NCI-H2081 treated with DMSO at 0.1 percent for 48 hours (cell line): ENCODE measurements at regions not wholly inside any gene's neighbourhood (a gene's known extent, or its start where the extent isn't known, plus 50 kb on each side); places are given as distances from the start of the nearest gene placed in this dataset.
"Not testable (repeated sequence)": the region's sequence is repeated elsewhere in the genome, so short reads cannot be mapped to it uniquely, and the experiment has no call there.

Source experiments
- DNase-seq: peaks from one replicate; lab custom pipeline; 2025; lab: John Stamatoyannopoulos, UW

- no peak for DNase-seq
Measured at GRCh38 chr4:81595798-81596610, 124.3 kb upstream of the RASGEF1B start.

GRCh38 chr4:81595287-81595686, 123.6 kb upstream of the RASGEF1B start:
- no peak for DNase-seq

DNA sequence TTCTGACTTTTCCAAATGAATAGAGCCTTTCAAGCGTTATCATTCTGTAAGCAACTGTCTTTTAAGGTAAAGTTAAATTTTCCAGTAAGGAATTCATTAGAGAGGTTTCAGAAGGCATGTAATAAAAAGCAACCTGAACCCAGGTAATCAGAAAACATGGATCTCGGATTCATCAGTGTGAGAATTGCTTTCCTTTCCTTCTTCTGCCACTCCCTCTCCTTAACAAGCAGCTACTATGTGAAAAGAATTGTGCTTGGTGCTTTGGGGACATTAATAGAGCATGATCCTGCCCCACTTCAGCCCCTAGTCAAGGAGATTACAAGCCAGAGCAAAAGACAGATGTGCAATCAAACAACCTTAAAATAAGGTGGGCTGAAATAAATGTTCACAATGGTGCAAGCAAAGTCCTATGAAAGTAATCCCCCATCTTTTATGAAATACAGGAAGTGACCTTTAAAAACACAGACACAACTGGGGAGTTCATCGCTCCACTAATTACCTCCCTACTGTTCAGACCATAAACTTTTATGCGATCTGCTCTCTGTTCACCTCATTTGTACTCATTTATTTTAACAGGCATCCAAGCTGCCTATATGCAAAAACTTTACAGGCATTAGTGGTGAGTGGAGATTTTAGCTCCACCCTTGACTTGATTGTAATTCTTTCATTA, 122.9 kb upstream of the RASGEF1B start:
- no peak for DNase-seq

DNA sequence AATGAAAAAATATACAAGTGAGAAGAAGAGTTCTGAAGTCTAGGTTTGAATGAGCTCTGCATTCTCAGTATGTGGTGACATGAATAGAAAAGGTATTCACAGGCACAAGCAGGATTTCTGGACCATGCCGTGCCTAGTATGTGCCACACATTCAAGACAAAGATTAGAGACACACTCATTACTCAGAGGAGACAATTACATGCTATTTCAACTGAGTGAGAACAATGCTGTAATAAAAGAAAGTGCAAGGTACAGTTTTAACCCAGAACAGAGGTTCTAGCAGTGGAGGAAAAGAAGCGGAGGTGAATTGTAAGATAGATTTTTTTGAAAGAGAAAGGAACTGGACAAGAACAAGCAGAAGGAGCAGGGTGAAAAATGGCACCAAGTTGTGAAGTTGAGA, 121.0 kb upstream of the RASGEF1B start:
- DNase-seq = no peak

- DNase-seq = no peak
Measured at GRCh38 chr4:81590596-81590995, 118.9 kb upstream of the RASGEF1B start.

DNA sequence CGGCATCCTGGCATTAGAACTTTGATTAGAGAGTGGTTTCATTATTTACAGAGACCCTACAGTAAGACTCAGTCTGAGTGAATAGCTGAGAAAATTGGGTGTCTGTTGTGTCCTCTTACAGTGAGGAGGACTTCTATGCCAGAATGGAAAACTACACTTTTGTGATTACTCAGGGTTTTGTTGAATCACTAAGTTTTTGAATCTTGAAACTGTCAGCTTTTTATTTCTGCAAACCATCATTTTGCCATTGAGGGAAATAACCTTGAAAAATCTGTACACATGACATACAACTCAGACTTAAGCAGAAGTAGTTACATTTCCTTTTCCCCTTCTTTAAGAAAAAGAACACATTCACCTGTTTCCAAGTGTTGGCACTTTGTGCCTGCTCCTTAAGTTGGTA, 117.6 kb upstream of the RASGEF1B start:
- no peak for DNase-seq

DNA sequence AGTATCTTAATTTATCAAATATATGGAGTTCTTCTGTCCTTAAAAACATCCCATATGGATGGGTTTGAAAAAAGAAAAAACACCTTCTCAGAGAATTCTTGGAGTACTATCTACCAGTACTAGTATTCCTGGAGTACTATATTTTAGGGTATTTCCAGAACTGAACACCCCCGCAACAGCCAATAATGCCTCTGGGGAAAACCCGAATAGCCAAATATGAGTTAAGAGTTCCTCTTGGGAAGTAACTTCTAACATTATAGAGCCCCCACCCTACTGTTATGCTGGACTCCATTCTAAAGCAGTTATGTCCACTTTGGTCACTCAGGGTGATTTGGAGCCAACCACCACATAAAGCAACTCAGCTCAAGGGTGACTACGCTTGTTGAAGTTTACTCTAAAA, 115.0 kb upstream of the RASGEF1B start:
- DNase-seq = no peak

- not testable (repeated sequence) for DNase-seq
Measured at GRCh38 chr4:81580994-81581374, 109.3 kb upstream of the RASGEF1B start.

GRCh38 chr4:81580346-81580993, 108.8 kb upstream of the RASGEF1B start:
- DNase-seq = no peak

- DNase-seq = no peak
Measured at GRCh38 chr4:81577392-81577791, 105.7 kb upstream of the RASGEF1B start.

- no peak for DNase-seq
Measured at GRCh38 chr4:81574991-81575390, 103.3 kb upstream of the RASGEF1B start.

DNA sequence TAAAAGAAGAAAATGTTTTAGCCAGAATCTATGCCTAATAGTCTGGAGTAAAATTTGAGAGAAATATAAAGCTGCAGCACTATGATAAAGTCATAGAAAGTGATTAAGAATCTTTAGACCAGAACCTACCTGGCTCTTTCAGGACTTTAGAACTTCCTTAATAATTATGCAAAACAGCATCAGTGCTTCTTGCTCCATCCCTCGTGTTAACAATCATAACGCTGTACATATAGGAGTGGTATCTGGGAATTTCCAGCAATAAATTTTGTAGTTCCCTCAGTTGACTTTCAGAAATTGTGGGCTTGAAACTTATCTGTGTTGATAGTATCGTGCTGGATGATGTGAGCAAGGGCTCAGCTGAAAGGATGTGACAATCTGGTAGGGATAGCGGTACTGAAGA, 102.1 kb upstream of the RASGEF1B start:
- DNase-seq = no peak

GRCh38 chr4:81572402-81572801, 100.7 kb upstream of the RASGEF1B start:
- DNase-seq = no peak

DNA sequence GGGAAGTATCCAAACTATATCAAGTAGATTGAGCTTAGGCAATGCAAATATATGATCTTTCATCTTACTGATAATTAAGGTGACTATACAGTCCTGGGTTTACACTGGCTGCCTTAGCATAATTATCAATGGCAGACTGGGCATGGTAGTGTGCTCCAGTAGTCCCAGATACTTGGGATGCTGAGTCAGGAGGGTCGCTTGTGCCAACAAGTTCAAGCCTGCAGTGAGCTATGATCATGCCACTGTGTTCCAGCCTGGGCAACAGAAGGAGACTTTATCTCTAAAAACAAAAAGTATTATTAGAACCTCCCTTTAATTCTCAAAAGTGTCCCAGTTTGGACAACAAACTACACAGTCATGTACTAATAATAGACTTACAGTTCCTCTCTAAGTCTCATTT, 99.4 kb upstream of the RASGEF1B start:
- no peak for DNase-seq

DNA sequence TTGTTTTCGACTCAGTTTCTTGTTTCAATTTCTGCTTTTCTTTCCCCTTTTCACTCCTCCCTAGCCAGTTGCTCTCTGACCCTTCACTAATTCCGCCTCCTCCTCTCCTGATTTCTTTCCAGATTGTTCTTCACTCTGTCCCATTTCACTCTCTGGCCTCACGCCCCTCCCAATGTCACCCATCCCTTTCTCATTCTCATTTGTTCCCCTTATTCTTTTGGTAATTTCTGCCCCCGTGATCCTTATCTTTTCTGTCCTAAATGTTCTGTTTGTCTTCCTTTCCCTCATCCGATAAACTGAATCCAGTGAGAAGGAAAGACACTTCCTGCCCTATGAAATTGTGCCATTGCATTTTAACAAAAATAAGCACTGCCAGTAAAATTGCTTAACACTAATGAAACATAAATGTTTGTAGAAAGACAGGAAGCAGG, 94.5 kb upstream of the RASGEF1B start:
- no peak for DNase-seq

DNA sequence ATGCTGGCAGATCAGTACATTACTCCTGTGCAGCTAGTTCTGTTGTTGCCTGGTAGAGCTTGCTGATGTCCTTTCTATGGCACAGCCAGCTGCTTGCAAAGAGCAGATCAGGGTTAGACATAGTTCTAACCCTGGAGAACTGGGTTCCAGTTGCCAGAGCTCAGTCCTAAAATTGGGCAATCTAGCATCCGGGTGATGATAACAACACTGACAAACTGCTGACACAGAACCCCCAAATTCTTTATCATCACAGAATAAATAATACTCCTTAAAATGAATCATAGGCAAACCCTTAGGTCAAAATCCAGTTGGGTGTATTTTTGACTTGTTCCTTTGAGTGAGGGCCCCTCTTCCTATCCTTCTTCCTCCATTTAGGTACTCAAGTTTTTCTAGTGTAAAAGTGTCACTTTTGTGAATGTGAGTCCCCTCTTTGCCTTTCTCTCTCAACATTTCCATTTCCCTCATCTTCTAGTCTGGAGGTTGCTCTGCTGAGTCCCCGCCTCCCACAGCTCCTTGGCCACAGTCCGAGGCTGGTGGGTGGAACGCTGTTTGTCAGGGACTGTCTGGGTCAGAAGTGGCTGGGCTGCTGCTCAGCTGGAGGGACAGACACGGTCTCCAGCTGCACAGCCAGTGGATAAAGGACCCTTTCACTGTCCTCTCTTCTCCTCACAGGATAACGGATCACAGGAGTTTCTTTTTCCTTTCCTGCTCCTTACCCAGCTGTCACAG, 93.6 kb upstream of the RASGEF1B start:
- DNase-seq = no peak

GRCh38 chr4:81564025-81564424, 92.3 kb upstream of the RASGEF1B start:
- DNase-seq = no peak

DNA sequence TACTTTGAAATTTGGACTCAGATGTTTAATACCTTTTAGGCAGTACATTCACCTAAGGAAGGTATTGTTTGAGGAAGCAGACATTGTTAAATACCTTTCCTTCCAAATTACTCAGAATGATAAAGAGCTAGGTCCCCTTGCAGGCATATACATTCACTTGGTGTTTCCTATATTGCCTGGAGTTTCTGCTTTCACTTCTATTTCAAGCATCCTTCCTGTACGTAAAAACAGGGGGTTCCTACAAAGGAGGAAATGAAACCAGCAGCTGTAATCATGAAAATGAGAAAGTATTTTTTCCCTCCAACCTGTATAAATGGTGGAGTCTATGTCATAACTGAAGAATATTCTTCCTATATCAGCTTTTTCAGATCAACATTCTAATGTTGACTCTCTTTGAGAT, 90.4 kb upstream of the RASGEF1B start:
- DNase-seq = no peak

- no peak for DNase-seq
Measured at GRCh38 chr4:81557306-81557705, 85.6 kb upstream of the RASGEF1B start.

DNA sequence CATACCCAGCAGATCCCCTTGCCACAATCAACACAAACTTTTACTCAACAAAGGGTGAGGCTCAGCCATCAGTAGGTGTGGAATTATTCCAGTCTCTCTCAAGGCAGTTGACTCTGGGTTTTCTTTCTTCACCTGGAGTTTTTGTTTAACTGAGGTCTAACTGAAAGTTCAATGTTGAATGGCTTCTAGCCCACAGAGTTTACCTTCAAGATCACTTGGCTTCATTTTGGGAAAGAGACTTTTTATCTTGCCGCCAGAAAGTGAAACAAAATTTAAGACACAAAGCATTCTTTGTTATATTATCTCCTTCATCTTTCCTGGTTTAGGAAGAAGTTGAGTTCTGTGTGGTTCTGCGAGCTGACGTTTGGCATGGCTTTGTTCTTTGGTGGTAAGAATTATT, 83.8 kb upstream of the RASGEF1B start:
- no peak for DNase-seq

DNA sequence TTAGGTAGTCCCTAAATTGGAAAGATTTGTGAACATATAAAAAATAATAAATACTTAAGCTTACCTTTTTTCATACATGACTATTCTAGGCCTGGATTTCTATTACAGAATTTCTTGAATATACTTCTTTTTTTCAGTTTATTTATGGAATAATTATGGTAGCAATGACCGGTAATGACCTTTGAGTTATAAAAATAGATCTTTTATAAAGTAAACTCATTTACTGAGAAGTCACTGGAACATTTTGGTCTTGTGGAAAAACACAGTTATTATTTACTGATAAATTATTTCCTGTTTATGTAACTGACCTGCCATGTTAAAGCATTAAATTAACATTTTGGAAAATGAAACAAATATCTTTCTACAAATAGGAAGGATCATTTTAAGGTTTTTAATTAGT, 80.4 kb upstream of the RASGEF1B start:
- DNase-seq = no peak

DNA sequence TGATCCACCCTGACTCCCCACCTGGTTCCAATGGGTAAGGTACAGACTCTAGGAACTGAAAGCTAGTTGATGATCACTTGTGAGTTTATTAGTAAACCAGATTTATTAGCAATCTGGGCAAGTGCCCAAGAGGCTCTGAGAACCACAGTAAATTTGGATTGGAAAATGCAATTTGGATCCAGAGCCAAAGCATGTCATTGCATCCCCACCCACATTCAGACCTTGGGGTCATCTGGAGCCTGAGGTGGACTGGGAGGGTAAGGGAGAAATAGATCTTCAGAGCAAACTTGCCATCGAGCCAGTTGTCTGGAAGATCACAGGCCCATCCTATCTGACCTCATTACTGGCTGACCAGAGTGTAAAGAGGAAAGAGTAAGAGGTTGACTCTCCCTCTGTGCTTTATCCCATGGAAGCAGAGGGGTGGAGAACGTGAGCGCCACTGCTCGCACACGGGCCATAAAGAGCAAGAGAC, 78.7 kb upstream of the RASGEF1B start:
- no peak for DNase-seq
